ENCODE measurements at regions not wholly inside any gene's neighbourhood (a gene's known extent, or its start where the extent isn't known, plus 50 kb on each side); places are given as distances from the start of the nearest gene placed in this dataset.

- no peak overlapping the region for H3K4me3 ChIP-seq
- no peaks in the 10 kb centered on the region for H3K4me1 ChIP-seq (ENCODE audit: low read depth)
- intact Hi-C loops (cut with DNase I, micrococcal nuclease), result no loop called here
- no peak for TF ChIP-seq CTCF (IDR thresholded peaks at IDR 0.05)
- no peaks in the 10 kb centered on the region for H3K36me3 ChIP-seq (ENCODE audit: low read depth)
- H3K9me3 ChIP-seq, result no peaks in the 10 kb centered on the region
- ATAC-seq (no peak), DNase-seq (no peak)
These were observed 87.4 kb upstream of the PHYHIPL start for GRCh38 chr10:59088912-59089573.

DNA sequence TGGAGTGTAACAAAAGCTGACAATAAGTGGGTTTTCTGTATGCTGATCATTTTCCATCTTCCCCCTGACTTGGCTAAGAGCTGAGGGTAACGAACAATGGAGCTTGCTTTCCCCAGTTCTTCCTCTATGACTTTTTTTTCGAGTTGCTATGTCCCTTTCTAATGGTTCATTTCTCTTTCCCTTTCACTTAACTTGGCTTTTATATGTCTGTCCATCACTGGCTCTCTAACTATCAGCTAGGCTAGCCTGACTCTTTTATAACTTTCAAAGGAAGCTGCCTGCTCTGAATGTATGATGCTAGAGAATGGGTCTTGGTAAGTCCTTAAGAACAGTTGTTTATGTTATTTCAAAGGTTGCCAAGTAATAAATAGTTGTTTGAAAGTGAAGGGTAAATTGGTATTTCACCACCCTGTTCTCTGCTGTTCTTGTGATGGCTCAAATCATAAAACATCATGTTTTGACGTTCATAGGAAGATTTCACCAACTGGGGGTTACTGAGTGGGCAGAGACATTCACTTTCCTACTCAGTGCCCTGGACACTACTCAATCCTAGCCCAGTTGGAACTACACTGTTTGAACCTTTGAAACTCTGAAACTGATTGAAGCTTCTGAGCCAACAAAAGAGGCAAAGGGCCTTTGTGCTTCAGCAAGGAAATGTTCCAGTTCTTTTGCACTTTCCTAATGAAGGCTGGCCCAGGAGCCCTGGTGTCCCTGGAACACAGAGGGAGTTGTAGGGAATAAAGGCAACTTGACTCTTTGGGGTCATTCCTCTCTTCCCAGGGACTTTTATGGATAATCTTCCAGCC lies 85.4 kb upstream of the PHYHIPL start:
- DNase-seq (no peak), ATAC-seq (no peak)
- H3K4me1 ChIP-seq (ENCODE audit: low read depth), result no peaks in the 10 kb centered on the region
- no peaks in the 10 kb centered on the region for H3K9me3 ChIP-seq
- H3K4me3 ChIP-seq, result no peak overlapping the region
- no peak for TF ChIP-seq CTCF (IDR thresholded peaks at IDR 0.05)
- no peaks in the 10 kb centered on the region for H3K36me3 ChIP-seq (ENCODE audit: low read depth)
- intact Hi-C loops (cut with DNase I, micrococcal nuclease), result no loop called here

DNA sequence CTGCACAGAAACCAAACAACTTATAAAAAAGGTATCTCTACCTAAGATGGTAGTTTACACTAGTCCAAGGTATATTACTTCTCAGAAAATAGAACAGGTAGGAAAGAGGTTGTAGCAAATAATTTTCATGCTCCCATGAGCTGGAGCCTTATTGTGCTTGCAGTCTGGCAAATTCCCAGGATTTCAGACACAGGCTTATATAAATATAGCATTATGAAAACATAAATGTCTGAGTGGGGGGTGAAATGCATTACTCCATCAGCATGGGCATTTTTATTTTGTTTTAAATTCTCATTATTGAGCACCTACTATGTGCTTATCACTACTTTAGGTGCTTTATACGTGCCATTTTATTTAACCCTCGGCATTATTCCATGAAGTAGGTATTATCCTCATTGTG lies 83.0 kb upstream of the PHYHIPL start:
- Histone ChIP-seq H3K4me3 (no peak overlapping the region), H3K36me3 (ENCODE audit: low read depth) (no peaks in the 10 kb centered on the region), H3K4me1 (ENCODE audit: low read depth) (no peaks in the 10 kb centered on the region), H3K9me3 (no peaks in the 10 kb centered on the region)
- TF ChIP-seq CTCF (IDR thresholded peaks at IDR 0.05), result no peak
- ATAC-seq, result no peak
- intact Hi-C loops (cut with DNase I, micrococcal nuclease), result no loop called here
- DNase-seq, result no peak

- no peak for ATAC-seq
- no peak for DNase-seq
- intact Hi-C loops (cut with DNase I, micrococcal nuclease), result no loop called here
These were observed 79.8 kb upstream of the PHYHIPL start for GRCh38 chr10:59096631-59097030.

DNA sequence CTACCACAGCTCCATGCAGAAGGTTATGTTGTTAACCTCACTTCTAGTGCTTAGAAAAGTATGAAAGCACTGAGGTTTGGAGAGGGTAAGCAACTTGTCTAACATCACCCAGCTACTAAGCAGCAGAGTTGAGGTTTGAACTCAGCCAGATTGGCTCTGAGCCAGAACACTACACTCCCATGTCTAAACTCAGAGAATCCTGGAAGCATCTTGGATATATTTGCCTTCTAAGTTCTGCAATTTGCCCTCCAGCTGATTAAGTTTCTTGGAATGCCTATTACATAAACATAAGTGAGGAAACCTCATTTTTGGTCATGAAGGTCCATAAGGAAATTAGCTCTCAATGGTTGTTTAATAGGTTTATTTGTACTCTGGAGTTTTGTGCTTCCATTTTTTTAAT lies 78.1 kb upstream of the PHYHIPL start:
- Histone ChIP-seq H3K4me1 (ENCODE audit: low read depth) (no peaks in the 10 kb centered on the region), H3K9me3 (no peaks in the 10 kb centered on the region), H3K36me3 (ENCODE audit: low read depth) (no peaks in the 10 kb centered on the region), H3K4me3 (no peak overlapping the region)
- TF ChIP-seq CTCF (IDR thresholded peaks at IDR 0.05), result no peak
- DNase-seq, result peak in 1 of 3 donors; percentile 17
- intact Hi-C loops (cut with DNase I, micrococcal nuclease), result no loop called here
- ATAC-seq, result no peak

More at GRCh38 chr10:59096631-59097030, 79.8 kb upstream of the PHYHIPL start:
- H3K36me3 ChIP-seq (ENCODE audit: low read depth), result no peaks in the 10 kb centered on the region
- no peaks in the 10 kb centered on the region for H3K4me1 ChIP-seq (ENCODE audit: low read depth)
- no peaks in the 10 kb centered on the region for H3K9me3 ChIP-seq
- no peak overlapping the region for H3K4me3 ChIP-seq
- no peak for TF ChIP-seq CTCF (IDR thresholded peaks at IDR 0.05)
